A673 (cell line): ENCODE measurements at regions not wholly inside any gene's neighbourhood (a gene's known extent, or its start where the extent isn't known, plus 50 kb on each side); places are given as distances from the start of the nearest gene placed in this dataset.

ENCODE experiments used
- BruUV-seq: library from RNA; stranded (reverse); fragments of 400-500 nt; replicated peaks from 2 replicates; lab custom pipeline; 2021; lab: Mats Ljungman, UMichigan
- CTCF ChIA-PET: fragments of 300-600 bp; sonication (Branson Sonifier 250); formaldehyde crosslinking; loops from one replicate; lab custom pipeline; 2022; ENCODE audit warnings: antibody characterized with exemption; lab: Charles Lee
- POLR2A ChIA-PET: fragments of 300-600 bp; sonication (Branson Sonifier 250); formaldehyde crosslinking; loops from one replicate; lab custom pipeline; 2022; ENCODE audit warnings: antibody characterized with exemption; ENCODE audit not compliant: low non-redundant PET; lab: Charles Lee
- DNase-seq: peaks from one replicate; pipeline ENCODE4 v3.0.0-alpha.2; 2015; ENCODE audit warnings: low spot score
- H3K27ac ChIP-seq: fragments of 200-600 bp; sonication (generic); 2 replicates; pipeline ENCODE4 v1.5.1; 2016; ENCODE audit warnings: mixed run types, low read depth, mild to moderate bottlenecking, mixed read lengths, antibody characterized with exemption, low read length; ENCODE audit not compliant: poor library complexity, severe bottlenecking
- H3K27me3 ChIP-seq: fragments of 200-600 bp; sonication (generic); replicated peaks from 2 replicates; pipeline ENCODE4 v1.6.1; 2017; ENCODE audit warnings: mixed run types, low read depth, mild to moderate bottlenecking, mixed read lengths, antibody characterized with exemption, low read length; ENCODE audit not compliant: insufficient read depth, poor library complexity
- H3K36me3 ChIP-seq: fragments of 200-600 bp; sonication (generic); 2 replicates; pipeline ENCODE4 v1.6.1; 2016; ENCODE audit warnings: mixed run types, mild to moderate bottlenecking, mixed read lengths, antibody characterized with exemption, low read length; ENCODE audit not compliant: insufficient read depth, poor library complexity, severe bottlenecking
- H3K4me1 ChIP-seq: fragments of 200-600 bp; sonication (generic); 2 replicates; pipeline ENCODE4 v1.6.1; 2017; ENCODE audit warnings: mixed run types, mild to moderate bottlenecking, mixed read lengths, antibody characterized with exemption, low read length; ENCODE audit not compliant: insufficient read depth, poor library complexity, severe bottlenecking
- H3K4me3 ChIP-seq: fragments of 200-600 bp; sonication (generic); 2 replicates; pipeline ENCODE4 v1.5.1; 2016; ENCODE audit warnings: low read depth, mixed run types, mild to moderate bottlenecking, mixed read lengths, low read length; ENCODE audit not compliant: poor library complexity, severe bottlenecking
- H3K9me3 ChIP-seq: fragments of 200-600 bp; sonication (generic); 2 replicates; pipeline ENCODE4 v1.6.1; 2016; ENCODE audit warnings: mixed run types, low read depth, mild to moderate bottlenecking, mixed read lengths, antibody characterized with exemption, low read length; ENCODE audit not compliant: poor library complexity, severe bottlenecking
- CTCF ChIP-seq: fragments of 300-800, 200-600 bp; sonication (generic); conservative IDR thresholded peaks from 2 replicates; pipeline ENCODE4 v1.5.1; 2017; ENCODE audit warnings: low read depth, mild to moderate bottlenecking, antibody characterized with exemption, low read length, moderate library complexity, mixed read lengths
- EZH2 ChIP-seq: fragments of 200-600 bp; sonication (generic); IDR thresholded peaks from 2 replicates; pipeline ENCODE4 v1.6.1; 2017; ENCODE audit warnings: borderline replicate concordance, low read depth, mild to moderate bottlenecking, mixed read lengths, antibody characterized with exemption, low read length; ENCODE audit not compliant: poor library complexity, severe bottlenecking
- intact Hi-C: fragments of 100-400 bp; cut with micrococcal nuclease; formaldehyde crosslinking; loops from one replicate; pipeline ENCODE4 v1.10.0; 2022; ENCODE audit not compliant: unreplicated experiment

GRCh38 chr16:59201821-59202220 lies 467.7 kb upstream of the GOT2 start:
- H3K27ac ChIP-seq, result no peak overlapping the region
- no peaks in the 10 kb centered on the region for H3K36me3 ChIP-seq
- peaks cover 18% of the 10 kb centered on the region for H3K27me3 ChIP-seq
- TF ChIP-seq EZH2, result no peak
- TF ChIP-seq CTCF, result no peak
- no peaks in the 10 kb centered on the region for H3K4me1 ChIP-seq
- ChIA-PET CTCF (no interaction called here), POLR2A (no interaction called here)
- H3K4me3 ChIP-seq, result no peak overlapping the region
- H3K9me3 ChIP-seq, result no peaks in the 10 kb centered on the region
- BruUV-seq, result no TSS peak
- no peak for DNase-seq
- intact Hi-C loops, result no loop called here

GRCh38 chr16:59201160-59201559 lies 467.0 kb upstream of the GOT2 start:
- Histone ChIP-seq H3K27ac (no peak overlapping the region), H3K4me3 (no peak overlapping the region), H3K4me1 (no peaks in the 10 kb centered on the region), H3K9me3 (no peaks in the 10 kb centered on the region), H3K27me3 (peaks cover 18% of the 10 kb centered on the region), H3K36me3 (no peaks in the 10 kb centered on the region)
- no peak for TF ChIP-seq CTCF
- no peak for TF ChIP-seq EZH2
- intact Hi-C loops, result no loop called here
- CTCF ChIA-PET, result no interaction called here
- POLR2A ChIA-PET, result no interaction called here
- no peak for DNase-seq
- no TSS peak for BruUV-seq

GRCh38 chr16:59198487-59198886 lies 464.4 kb upstream of the GOT2 start:
- BruUV-seq, result no TSS peak
- no peak overlapping the region for H3K4me3 ChIP-seq
- H3K4me1 ChIP-seq, result no peaks in the 10 kb centered on the region
- H3K27ac ChIP-seq, result no peak overlapping the region
- no peaks in the 10 kb centered on the region for H3K9me3 ChIP-seq
- ChIA-PET POLR2A (no interaction called here), CTCF (no interaction called here)
- DNase-seq, result no peak
- TF ChIP-seq EZH2, result no peak
- TF ChIP-seq CTCF, result no peak
- peaks cover 12% of the 10 kb centered on the region for H3K27me3 ChIP-seq
- H3K36me3 ChIP-seq, result no peaks in the 10 kb centered on the region
- intact Hi-C loops, result no loop called here
